ENCODE measurements at regions not wholly inside any gene's neighbourhood (a gene's known extent, or its start where the extent isn't known, plus 50 kb on each side); places are given as distances from the start of the nearest gene placed in this dataset.

- Histone ChIP-seq H3K9ac (ENCODE audit: low read length) (no peak overlapping the region), H3K79me2 (ENCODE audit: control insufficient read depth, insufficient read depth, low read length) (no peaks in the 10 kb centered on the region), H3K4me1 (ENCODE audit: control insufficient read depth in 2 of 2, insufficient read depth in 2 of 2, low read length in 2 of 2) (peaks cover 11 to 15% of the 10 kb centered on the region in 2 donors), H3K27ac (ENCODE audit: low read length in 2 of 2) (no peak overlapping the region), H3K4me3 (ENCODE audit: control extremely low read depth in 1 of 5, extremely low read depth in 1 of 5, insufficient read depth in 1 of 5, low read depth in 2 of 5, low read length in 4 of 5) (no peak overlapping the region), H3K4me2 (replicated peaks; ENCODE audit: low read depth, low read length, poor library complexity, severe bottlenecking) (no peak overlapping the region), H3K9me3 (ENCODE audit: control extremely low read depth in 1 of 3, control insufficient read depth in 2 of 3, insufficient read depth in 1 of 3, low read length in 2 of 3) (no peaks in the 10 kb centered on the region), H4K20me1 (ENCODE audit: control insufficient read depth, insufficient read depth, low read length, poor library complexity, severe bottlenecking) (no peaks in the 10 kb centered on the region), H2AFZ (ENCODE audit: insufficient read depth, low read depth, low read length, poor library complexity, severe bottlenecking) (no peak overlapping the region), H3K36me3 (replicated peaks in 1 of 2; ENCODE audit: control extremely low read depth in 1 of 2, control insufficient read depth in 1 of 2, extremely low read depth in 1 of 2, insufficient read depth in 2 of 2, low read length in 1 of 2) (no peaks in the 10 kb centered on the region), H3K27me3 (replicated peaks in 1 of 4; ENCODE audit: control extremely low read depth in 1 of 4, control insufficient read depth in 3 of 4, insufficient read depth in 4 of 4, low read length in 3 of 4) (peaks cover 0 to 3% (median 0%) of the 10 kb centered on the region in 4 experiments)
- ChIA-PET POLR2A (no interaction called here), CTCF (interaction anchor here (1.0 kb wide), 1 partner anchor 42 kb away, joined by 3 read pairs; no protein-coding TSS in a partner anchor)
- no peaks in the 10 kb centered on the region for H3K9me3 Mint-ChIP-seq (ENCODE audit: insufficient read depth)
- DNase-seq (no peak), ATAC-seq (ENCODE audit: low read depth) (no peak)
- TF ChIP-seq CTCF (IDR thresholded peaks at IDR 0.05), result no peak
- no peak for TF ChIP-seq EZH2 (IDR thresholded peaks at IDR 0.05; ENCODE audit: borderline replicate concordance, insufficient read depth, low read depth, low read length, poor library complexity, severe bottlenecking)
- peaks cover 16% of the 10 kb centered on the region for H3K4me1 Mint-ChIP-seq
- WGBS (ENCODE audit: insufficient coverage), result 71% methylated on average over 4 of the region's 5 CpGs
- no peak overlapping the region for H3K4me3 Mint-ChIP-seq
- no peak overlapping the region for H3K27ac Mint-ChIP-seq
- no peaks in the 10 kb centered on the region for H3K27me3 Mint-ChIP-seq
- intact Hi-C loops (cut with micrococcal nuclease), result no loop called here
Measured at GRCh38 chr6:1485678-1486077, 96.3 kb downstream of the FOXF2 start.

- Histone ChIP-seq H4K20me1 (ENCODE audit: control insufficient read depth, insufficient read depth, low read length, poor library complexity, severe bottlenecking) (no peaks in the 10 kb centered on the region), H3K27me3 (replicated peaks in 1 of 4; ENCODE audit: control extremely low read depth in 1 of 4, control insufficient read depth in 3 of 4, insufficient read depth in 4 of 4, low read length in 3 of 4) (peaks cover 0 to 3% (median 0%) of the 10 kb centered on the region in 4 experiments), H2AFZ (ENCODE audit: insufficient read depth, low read depth, low read length, poor library complexity, severe bottlenecking) (no peak overlapping the region), H3K9me3 (ENCODE audit: control extremely low read depth in 1 of 3, control insufficient read depth in 2 of 3, insufficient read depth in 1 of 3, low read length in 2 of 3) (no peaks in the 10 kb centered on the region), H3K4me1 (ENCODE audit: control insufficient read depth in 2 of 2, insufficient read depth in 2 of 2, low read length in 2 of 2) (peaks cover 11 to 15% of the 10 kb centered on the region in 2 donors), H3K79me2 (ENCODE audit: control insufficient read depth, insufficient read depth, low read length) (no peaks in the 10 kb centered on the region), H3K9ac (ENCODE audit: low read length) (no peak overlapping the region), H3K4me2 (replicated peaks; ENCODE audit: low read depth, low read length, poor library complexity, severe bottlenecking) (no peak overlapping the region), H3K36me3 (replicated peaks in 1 of 2; ENCODE audit: control extremely low read depth in 1 of 2, control insufficient read depth in 1 of 2, extremely low read depth in 1 of 2, insufficient read depth in 2 of 2, low read length in 1 of 2) (no peaks in the 10 kb centered on the region), H3K27ac (ENCODE audit: low read length in 2 of 2) (no peak overlapping the region), H3K4me3 (ENCODE audit: control extremely low read depth in 1 of 5, extremely low read depth in 1 of 5, insufficient read depth in 1 of 5, low read depth in 2 of 5, low read length in 4 of 5) (no peak overlapping the region)
- WGBS (ENCODE audit: insufficient coverage), result 56% methylated on average over 1 of the region's 1 CpG
- intact Hi-C loops (cut with micrococcal nuclease), result no loop called here
- DNase-seq (no peak), ATAC-seq (ENCODE audit: low read depth) (no peak)
- CTCF ChIA-PET, result no interaction called here
- H3K27me3 Mint-ChIP-seq, result no peaks in the 10 kb centered on the region
- no peaks in the 10 kb centered on the region for H3K9me3 Mint-ChIP-seq (ENCODE audit: insufficient read depth)
- no peak overlapping the region for H3K27ac Mint-ChIP-seq
- peaks cover 16% of the 10 kb centered on the region for H3K4me1 Mint-ChIP-seq
- no peak overlapping the region for H3K4me3 Mint-ChIP-seq
- POLR2A ChIA-PET, result no interaction called here
- no peak for TF ChIP-seq CTCF (IDR thresholded peaks at IDR 0.05)
Measured at GRCh38 chr6:1486387-1486786, 97.0 kb downstream of the FOXF2 start.
